Left renal pelvis (tissue), 4 donors: ENCODE measurements at regions not wholly inside any gene's neighbourhood (a gene's known extent, or its start where the extent isn't known, plus 50 kb on each side); places are given as distances from the start of the nearest gene placed in this dataset.
"Not testable (repeated sequence)": the region's sequence is repeated elsewhere in the genome, so short reads cannot be mapped to it uniquely, and the experiment has no call there.

Experiments used
- DNase-seq, 4 donors: peaks; one replicate each; pipeline ENCODE4 v3.0.0-alpha.2; 2013; ENCODE audit warnings: low read depth in 4 of 4, low spot score in 3 of 4

- no peak for DNase-seq
Measured at GRCh38 chr7:20083781-20084180, 133.4 kb downstream of the MACC1 start.

GRCh38 chr7:20079080-20079479 is 138.1 kb downstream of the MACC1 start:
- DNase-seq = no peak

GRCh38 chr7:20076835-20077234 is 140.3 kb downstream of the MACC1 start:
- DNase-seq = no peak

GRCh38 chr7:20075992-20076820 is 141.0 kb downstream of the MACC1 start:
- no peak for DNase-seq

GRCh38 chr7:20075440-20075839 is 141.7 kb downstream of the MACC1 start:
- DNase-seq = no peak

GRCh38 chr7:20068004-20068403 is 149.2 kb downstream of the MACC1 start:
- not testable (repeated sequence) for DNase-seq

- DNase-seq = peak in 1 of 4 donors; percentile 3
Measured at GRCh38 chr7:20064974-20065862, 152.0 kb downstream of the MACC1 start.

GRCh38 chr7:20064181-20064970 is 152.8 kb downstream of the MACC1 start:
- DNase-seq = no peak

GRCh38 chr7:20063644-20064043 is 153.5 kb downstream of the MACC1 start:
- DNase-seq = no peak

GRCh38 chr7:20062932-20063331 is 154.3 kb downstream of the MACC1 start:
- DNase-seq = no peak

- no peak for DNase-seq
Measured at GRCh38 chr7:20053334-20054104, 163.7 kb downstream of the MACC1 start.

- no peak for DNase-seq
Measured at GRCh38 chr7:20050241-20050966, 166.8 kb downstream of the MACC1 start.

- DNase-seq = no peak
Measured at GRCh38 chr7:20038676-20039075, 178.5 kb downstream of the MACC1 start.

- no peak for DNase-seq
Measured at GRCh38 chr7:20035279-20035875, 181.8 kb downstream of the MACC1 start.

GRCh38 chr7:20033621-20034400 is 183.4 kb downstream of the MACC1 start:
- DNase-seq = no peak

- no peak for DNase-seq
Measured at GRCh38 chr7:20032741-20033140, 184.4 kb downstream of the MACC1 start.

GRCh38 chr7:20030915-20031362 is 186.2 kb downstream of the MACC1 start:
- DNase-seq = no peak

- no peak for DNase-seq
Measured at GRCh38 chr7:20030417-20030816, 186.8 kb downstream of the MACC1 start.
